GM19438 (cell line): ENCODE measurements at regions not wholly inside any gene's neighbourhood (a gene's known extent, or its start where the extent isn't known, plus 50 kb on each side); places are given as distances from the start of the nearest gene placed in this dataset.
"Not testable (repeated sequence)": the region's sequence is repeated elsewhere in the genome, so short reads cannot be mapped to it uniquely, and the experiment has no call there.

Experiments
- ATAC-seq: cut with Tn5 transposase; IDR thresholded peaks from one replicate; pipeline ENCODE4 v1.9.1; 2021; ENCODE audit warnings: low read depth; ENCODE audit not compliant: unreplicated experiment

DNA sequence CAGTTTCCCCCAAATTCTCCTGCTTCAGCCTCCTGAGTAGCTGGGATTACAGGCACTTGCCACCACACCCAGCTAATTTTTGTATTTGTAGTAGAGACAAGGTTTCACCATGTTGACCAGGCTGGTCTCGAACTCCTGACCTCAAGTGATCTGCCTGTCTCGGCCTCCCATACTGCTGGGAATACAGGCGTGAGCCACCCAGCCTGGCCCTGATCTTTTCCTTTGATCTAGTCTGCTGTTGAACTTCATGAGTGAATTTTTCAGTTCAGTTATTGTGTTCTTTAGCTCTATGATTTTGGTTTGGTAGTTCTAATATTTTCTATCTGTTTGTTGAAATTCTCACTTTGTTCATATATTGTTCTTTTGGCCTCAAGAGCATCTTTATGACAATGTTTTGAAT lies 83.4 kb upstream of the RAP2C start:
- not testable (repeated sequence) for ATAC-seq

- ATAC-seq: no peak
Observed at GRCh38 chrX:132294776-132295495, 75.7 kb upstream of the RAP2C start.

DNA sequence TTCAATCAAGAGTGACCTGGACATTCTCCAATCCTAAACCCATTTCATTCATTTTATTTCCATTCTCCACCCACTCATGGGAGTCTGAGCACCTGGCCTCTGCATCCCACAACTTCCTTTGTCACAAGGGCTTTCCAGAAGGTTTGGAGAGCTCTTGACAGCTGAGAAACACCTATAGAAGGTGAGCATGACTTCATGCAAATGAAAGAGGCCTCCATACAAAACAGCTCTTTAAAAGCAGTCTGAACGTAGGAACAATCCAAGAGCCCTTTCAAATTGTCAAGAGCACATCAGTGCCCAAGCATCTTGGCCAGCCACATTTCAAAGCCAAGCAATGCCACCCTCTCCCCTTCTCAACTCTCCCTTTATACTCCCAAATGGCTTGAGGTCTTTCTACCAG lies 74.9 kb upstream of the RAP2C start:
- ATAC-seq: no peak

DNA sequence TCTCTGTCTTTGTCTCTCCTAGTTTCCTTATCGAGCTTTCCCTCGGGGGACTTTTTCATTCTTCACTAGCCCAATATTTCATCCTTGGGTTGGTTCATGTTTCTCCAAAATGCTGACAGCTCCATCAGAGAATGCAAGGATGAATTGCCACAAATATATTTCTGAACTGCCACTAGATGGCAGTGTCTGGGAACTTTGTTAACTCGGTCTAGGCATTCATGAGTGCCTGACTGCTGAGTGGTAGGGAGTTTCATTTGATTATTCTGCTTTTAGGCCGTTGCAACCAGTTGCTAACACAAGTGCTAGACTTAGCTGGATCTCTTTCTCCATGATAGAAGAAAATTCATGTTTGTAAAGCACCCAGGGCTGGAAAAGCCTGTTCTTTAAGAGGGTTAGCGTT lies 73.5 kb upstream of the RAP2C start:
- ATAC-seq: peak; percentile 84

DNA sequence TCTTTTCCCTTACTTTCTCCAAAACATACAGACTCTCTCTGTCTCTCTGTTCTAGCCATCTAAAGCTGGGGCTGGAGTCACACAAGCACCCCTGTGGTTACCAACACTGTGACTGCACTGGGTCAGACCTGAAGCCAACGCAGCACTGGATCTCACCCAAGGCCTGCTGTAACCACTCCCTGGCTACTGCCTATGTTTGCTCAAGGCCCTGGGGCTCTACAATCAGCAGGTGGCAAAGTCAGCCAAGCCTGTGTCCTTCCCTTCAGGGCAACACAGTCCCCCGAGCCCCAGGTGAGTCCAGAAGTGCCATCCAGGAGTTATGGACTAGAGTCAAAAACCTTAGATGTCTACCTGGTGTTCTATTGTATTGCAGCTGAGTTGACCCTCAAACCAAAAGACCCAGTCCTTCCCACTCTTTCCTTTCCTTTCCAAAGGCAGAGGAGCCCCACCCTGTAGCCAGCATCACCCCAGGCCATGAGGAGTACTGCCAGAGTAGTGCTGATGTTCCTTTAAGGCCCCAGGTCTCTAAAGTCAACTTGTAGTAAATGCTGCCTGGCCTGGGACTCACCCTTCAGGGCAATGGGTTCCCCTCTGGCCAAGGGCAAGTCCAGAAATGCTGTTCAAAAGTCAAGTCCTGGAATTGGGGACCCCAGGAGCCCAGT lies 58.8 kb upstream of the RAP2C start:
- no peak for ATAC-seq

GRCh38 chrX:132272826-132273225 lies 53.6 kb upstream of the RAP2C start:
- ATAC-seq: no peak

DNA sequence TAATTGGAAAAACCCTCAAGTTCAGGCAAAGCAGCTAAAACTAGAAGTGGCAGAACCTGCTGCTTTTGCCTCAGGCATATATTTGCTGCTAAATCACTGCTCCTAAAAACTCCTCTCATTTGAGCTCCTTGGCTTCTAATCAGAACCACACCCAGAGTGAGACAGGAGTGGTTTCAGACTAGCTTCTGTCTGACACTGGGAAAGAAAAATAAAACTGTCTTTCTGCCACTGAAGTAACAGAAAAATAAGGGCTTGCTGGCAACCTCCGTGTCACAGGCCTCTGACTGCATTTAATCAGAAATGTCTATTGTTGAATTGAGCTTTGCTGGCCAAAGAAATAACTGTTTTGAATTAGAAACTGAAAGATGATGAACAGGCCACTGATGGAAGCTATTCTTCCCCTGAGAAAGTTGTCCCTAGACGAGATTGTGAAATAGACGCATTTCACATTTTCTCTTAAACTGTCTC lies 52.1 kb upstream of the RAP2C start:
- no peak for ATAC-seq

DNA sequence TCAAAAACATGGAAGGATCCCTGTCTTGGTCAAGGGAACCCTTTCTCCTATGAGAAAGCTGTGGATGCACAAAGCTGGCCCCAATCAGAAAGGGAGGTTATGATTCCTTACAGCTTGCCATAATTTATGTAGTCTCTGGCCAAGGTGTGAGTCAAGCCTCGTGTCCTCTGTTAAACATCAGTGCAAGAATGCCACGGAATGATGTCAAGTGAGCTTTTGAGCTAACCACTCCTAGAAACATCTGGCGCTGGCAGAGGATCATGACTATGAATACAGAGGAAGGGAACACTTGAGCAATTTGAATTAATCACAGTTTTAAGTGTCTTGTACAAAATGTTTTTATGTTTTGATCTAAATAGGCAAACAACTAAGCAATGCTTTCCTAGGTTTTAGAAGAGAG lies 51.5 kb upstream of the RAP2C start:
- ATAC-seq: no peak

- no peak for ATAC-seq
Observed at GRCh38 chrX:132270021-132270420, 50.8 kb upstream of the RAP2C start.
